Upper lobe of right lung (tissue), 1 donor: ENCODE measurements at regions not wholly inside any gene's neighbourhood (a gene's known extent, or its start where the extent isn't known, plus 50 kb on each side); places are given as distances from the start of the nearest gene placed in this dataset.

Experiments used
- ATAC-seq: fragments of 200-7000 bp; cut with Tn5 transposase; one replicate; pipeline ENCODE4 v1.9.1; 2020; ENCODE audit warnings: mild to moderate bottlenecking, moderate library complexity
- DNase-seq: peaks from one replicate; pipeline ENCODE4 v3.0.0-alpha.2; 2020
- H3K27ac ChIP-seq: fragments of 200-600 bp; one replicate; pipeline ENCODE4 v1.8.0; 2022
- H3K27me3 ChIP-seq: fragments of 200-600 bp; one replicate; pipeline ENCODE4 v1.8.0; 2022; ENCODE audit warnings: mild to moderate bottlenecking
- H3K36me3 ChIP-seq: fragments of 200-600 bp; one replicate; pipeline ENCODE4 v1.8.0; 2022
- H3K4me1 ChIP-seq: fragments of 200-600 bp; one replicate; pipeline ENCODE4 v1.8.0; 2022
- H3K4me3 ChIP-seq: fragments of 200-600 bp; one replicate; pipeline ENCODE4 v1.8.0; 2022; ENCODE audit warnings: mild to moderate bottlenecking
- H3K9me3 ChIP-seq: fragments of 200-600 bp; one replicate; pipeline ENCODE4 v1.8.0; 2022
- CTCF ChIP-seq: fragments of 200-600 bp; IDR thresholded peaks from one replicate; pipeline ENCODE4 v1.8.0; 2022; ENCODE audit warnings: antibody characterized with exemption
- intact Hi-C: fragments of 100-400 bp; cut with DNase I; formaldehyde crosslinking; loops from one replicate; pipeline ENCODE4 v1.11.0; 2022
- donor health status: DM: no; HTN: yes; CAD: no; lungs with severe emphysema.

- ATAC-seq (no peak), DNase-seq (no peak)
- Histone ChIP-seq H3K9me3 (no peaks in the 10 kb centered on the region), H3K4me1 (no peaks in the 10 kb centered on the region), H3K4me3 (no peak overlapping the region), H3K36me3 (no peaks in the 10 kb centered on the region), H3K27ac (no peak overlapping the region), H3K27me3 (no peaks in the 10 kb centered on the region)
- TF ChIP-seq CTCF: no peak
- intact Hi-C loops: no loop called here
Measured at GRCh38 chr20:40037511-40037910, 651.5 kb downstream of the MAFB start.

GRCh38 chr20:40029589-40029988 lies 659.4 kb downstream of the MAFB start:
- Histone ChIP-seq H3K36me3 (no peaks in the 10 kb centered on the region), H3K27me3 (no peaks in the 10 kb centered on the region), H3K4me1 (no peaks in the 10 kb centered on the region), H3K27ac (no peak overlapping the region), H3K4me3 (no peak overlapping the region), H3K9me3 (no peaks in the 10 kb centered on the region)
- intact Hi-C loops: no loop called here
- ATAC-seq (no peak), DNase-seq (no peak)
- TF ChIP-seq CTCF: no peak

GRCh38 chr20:40019510-40019909 lies 669.5 kb downstream of the MAFB start:
- no peak overlapping the region for H3K27ac ChIP-seq
- no peaks in the 10 kb centered on the region for H3K9me3 ChIP-seq
- TF ChIP-seq CTCF: no peak
- H3K4me1 ChIP-seq: no peaks in the 10 kb centered on the region
- DNase-seq (no peak), ATAC-seq (no peak)
- H3K36me3 ChIP-seq: no peaks in the 10 kb centered on the region
- no peaks in the 10 kb centered on the region for H3K27me3 ChIP-seq
- intact Hi-C loops: no loop called here
- H3K4me3 ChIP-seq: no peak overlapping the region

GRCh38 chr20:40017765-40018164 lies 671.3 kb downstream of the MAFB start:
- H3K27ac ChIP-seq: no peak overlapping the region
- H3K9me3 ChIP-seq: no peaks in the 10 kb centered on the region
- no peaks in the 10 kb centered on the region for H3K27me3 ChIP-seq
- no peak for TF ChIP-seq CTCF
- ATAC-seq (no peak), DNase-seq (no peak)
- intact Hi-C loops: no loop called here
- no peaks in the 10 kb centered on the region for H3K4me1 ChIP-seq
- H3K4me3 ChIP-seq: no peak overlapping the region
- no peaks in the 10 kb centered on the region for H3K36me3 ChIP-seq

- no peak for ATAC-seq
- H3K9me3 ChIP-seq: no peaks in the 10 kb centered on the region
Measured at GRCh38 chr20:40016890-40017289, 672.1 kb downstream of the MAFB start.

More at GRCh38 chr20:40016890-40017289, 672.1 kb downstream of the MAFB start:
- no peak for DNase-seq
- no peak for TF ChIP-seq CTCF
- no peak overlapping the region for H3K4me3 ChIP-seq
- H3K27me3 ChIP-seq: no peaks in the 10 kb centered on the region
- H3K36me3 ChIP-seq: no peaks in the 10 kb centered on the region
- intact Hi-C loops: no loop called here
- H3K27ac ChIP-seq: no peak overlapping the region
- no peaks in the 10 kb centered on the region for H3K4me1 ChIP-seq
